ENCODE measurements at regions not wholly inside any gene's neighbourhood (a gene's known extent, or its start where the extent isn't known, plus 50 kb on each side); places are given as distances from the start of the nearest gene placed in this dataset.
A peak's percentile ranks its signal among the peaks of the same experiment; 100 is the strongest.
"Not testable (repeated sequence)": the region's sequence is repeated elsewhere in the genome, so short reads cannot be mapped to it uniquely, and the experiment has no call there.

DNA sequence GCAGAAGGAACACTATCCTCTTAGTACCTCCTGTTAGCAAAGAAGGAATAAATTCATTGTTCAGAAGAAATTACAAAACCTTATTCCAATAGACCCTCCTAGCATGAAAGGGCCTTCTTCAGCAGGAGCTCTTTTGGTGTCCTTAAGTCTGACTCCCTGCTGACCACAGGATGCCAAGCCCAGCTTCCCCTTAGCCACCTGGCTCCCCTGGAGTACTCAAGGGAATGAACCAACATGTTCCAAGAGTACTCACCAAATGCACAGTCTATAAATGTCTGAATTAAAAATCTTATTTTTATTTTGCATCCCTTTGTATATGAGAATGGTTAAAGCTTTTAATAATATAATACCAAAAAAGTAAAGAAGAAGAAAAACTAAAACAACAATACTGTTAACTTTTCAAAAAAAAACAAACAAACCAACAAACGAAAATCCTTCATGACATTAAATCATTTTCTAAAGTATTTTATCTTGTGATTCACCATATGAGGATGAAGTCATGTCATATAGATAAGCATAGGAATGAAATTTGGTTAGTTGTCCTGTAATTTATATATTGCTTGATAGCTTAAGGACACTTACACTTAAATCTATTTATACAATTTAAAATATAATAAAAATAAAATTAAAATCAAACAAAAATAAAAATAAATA is 1355.1 kb downstream of the HACE1 start:
- DNase-seq, result no peak

DNA sequence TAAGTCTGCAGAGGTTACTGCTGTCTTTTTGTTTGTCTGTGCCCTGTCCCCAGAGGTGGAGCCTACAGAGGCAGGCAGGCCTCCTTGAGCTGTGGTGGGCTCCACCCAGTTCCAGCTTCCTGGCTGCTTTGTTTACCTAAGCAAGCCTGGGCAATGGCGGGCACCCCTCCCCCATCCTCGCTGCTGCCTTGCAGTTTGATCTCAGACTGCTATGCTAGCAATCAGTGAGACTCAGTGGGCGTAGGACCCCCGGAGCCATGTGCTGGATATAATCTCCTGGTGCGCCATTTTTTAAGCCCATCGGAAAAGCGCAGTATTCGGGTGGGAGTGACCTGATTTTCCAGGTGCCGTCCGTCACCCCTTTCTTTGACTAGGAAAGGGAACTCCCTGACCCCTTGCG is 1363.1 kb downstream of the HACE1 start:
- DNase-seq, result not testable (repeated sequence)

DNA sequence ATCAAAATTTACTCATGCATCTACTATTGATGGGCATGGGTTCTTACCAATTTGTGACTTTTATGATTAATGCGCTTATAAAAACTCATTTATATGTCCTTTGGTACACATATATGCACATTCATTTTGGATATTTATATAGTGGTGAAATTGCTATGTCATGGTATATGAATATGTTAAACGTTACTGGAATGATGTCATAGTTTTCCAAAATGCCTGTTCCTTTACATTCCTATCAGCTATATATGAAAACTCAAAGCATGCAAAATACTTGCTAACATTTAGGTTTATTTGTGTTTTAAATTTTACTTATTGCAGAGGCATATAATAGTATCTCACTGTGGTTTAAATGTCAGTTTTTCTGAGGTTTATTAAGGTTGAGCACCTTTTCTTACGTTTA is 1403.1 kb downstream of the HACE1 start:
- DNase-seq, result no peak

GRCh38 chr6:103455275-103455674 is 1404.4 kb downstream of the HACE1 start:
- DNase-seq, result no peak

DNA sequence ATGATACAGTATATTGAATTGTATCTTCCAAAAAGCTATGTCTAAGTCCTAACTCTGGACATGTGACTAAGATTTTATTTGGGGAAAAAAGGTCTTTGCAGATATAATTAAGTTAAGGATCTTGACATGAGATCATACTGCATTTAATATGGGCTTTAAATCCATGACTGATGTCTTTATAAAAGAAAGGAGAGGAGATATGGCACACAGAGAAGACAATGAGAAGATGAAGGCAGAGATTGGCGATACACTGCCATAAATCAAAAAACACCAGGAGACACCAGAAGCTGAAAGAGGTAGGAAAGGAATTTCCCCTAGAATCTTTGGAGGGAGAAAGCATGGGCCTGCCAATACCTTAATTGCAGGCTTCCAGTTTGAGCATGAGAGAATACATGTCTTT is 1450.2 kb downstream of the HACE1 start:
- no peak for DNase-seq

- DNase-seq, result no peak
Measured at GRCh38 chr6:103405321-103405720, 1454.4 kb downstream of the HACE1 start.

- DNase-seq, result no peak
Measured at GRCh38 chr6:103404799-103405198, 1454.9 kb downstream of the HACE1 start.

DNA sequence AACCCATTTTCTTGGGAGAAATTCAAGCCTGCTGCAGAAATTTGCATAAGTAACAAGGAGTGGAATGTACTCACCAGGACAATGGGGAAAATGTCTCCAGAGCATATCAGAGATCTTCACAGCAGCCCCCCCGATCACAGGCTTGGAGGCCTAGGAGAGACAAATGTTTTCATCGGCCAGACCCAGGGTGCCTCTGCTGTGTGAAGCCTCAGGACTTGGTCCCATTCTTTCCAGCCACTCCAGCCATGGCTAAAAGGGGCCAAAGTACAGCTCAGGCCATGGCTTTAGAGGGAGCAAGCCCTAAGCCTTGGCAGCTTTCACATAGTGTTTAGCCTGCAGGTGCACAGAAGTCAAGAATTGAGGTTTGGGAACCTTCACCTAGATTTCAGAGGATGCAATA is 1463.0 kb downstream of the HACE1 start:
- no peak for DNase-seq

DNA sequence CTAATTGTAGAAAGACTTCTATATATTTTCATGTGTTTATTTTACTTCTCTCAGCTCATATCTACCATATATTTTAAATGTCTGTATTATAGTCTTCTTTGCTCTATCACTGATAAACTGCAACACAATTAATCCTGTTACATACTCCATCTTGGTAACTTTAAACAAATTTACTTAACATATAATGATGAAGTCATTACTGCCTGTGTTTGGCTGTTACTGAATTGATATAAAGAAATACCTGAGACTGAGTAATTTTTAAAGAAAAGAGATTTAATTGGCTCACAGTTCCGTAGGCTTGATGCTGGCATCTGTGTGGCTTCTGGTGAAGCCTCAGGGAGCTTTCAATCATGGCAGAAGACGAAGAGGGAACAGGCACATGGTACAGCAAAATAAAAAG is 1480.4 kb downstream of the HACE1 start:
- DNase-seq, result no peak

DNA sequence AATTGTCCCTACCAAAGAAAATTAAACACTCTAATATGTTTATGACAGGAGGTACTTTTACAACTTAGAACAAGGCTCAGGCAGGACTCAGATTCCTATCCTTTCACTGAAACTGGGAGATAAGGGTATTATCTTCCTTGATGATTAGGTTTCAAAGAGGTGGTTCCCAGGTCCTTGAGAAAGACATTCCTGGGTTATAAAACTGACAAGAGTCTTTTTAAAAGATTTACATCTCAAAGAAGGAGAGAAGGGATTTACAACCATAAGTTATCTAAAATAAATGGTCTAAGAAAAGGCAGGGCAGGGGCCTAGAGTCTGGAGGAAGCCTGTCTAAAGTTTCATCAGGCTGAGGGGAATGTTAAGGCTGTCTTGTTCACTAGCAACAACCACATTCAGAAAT is 1492.5 kb downstream of the HACE1 start:
- DNase-seq, result no peak

DNA sequence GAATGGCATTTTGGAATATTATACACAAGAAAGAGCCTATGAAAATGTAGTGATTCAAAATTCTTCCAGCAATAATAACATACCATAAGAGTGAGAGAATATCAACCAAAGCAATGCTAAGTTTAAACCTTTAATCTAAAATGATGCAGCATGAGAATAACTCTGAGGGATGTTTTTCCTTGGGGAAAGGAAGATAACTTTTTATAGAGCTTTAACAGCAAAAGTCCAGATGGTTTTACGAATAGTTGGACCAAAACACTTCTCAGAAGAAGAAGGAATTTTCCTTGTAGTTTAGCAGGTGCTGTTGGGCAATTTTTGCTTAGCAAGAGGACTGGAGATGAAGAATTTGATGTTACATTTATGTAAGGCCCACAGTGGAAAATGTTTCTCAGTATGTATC is 1503.2 kb downstream of the HACE1 start:
- no peak for DNase-seq

DNA sequence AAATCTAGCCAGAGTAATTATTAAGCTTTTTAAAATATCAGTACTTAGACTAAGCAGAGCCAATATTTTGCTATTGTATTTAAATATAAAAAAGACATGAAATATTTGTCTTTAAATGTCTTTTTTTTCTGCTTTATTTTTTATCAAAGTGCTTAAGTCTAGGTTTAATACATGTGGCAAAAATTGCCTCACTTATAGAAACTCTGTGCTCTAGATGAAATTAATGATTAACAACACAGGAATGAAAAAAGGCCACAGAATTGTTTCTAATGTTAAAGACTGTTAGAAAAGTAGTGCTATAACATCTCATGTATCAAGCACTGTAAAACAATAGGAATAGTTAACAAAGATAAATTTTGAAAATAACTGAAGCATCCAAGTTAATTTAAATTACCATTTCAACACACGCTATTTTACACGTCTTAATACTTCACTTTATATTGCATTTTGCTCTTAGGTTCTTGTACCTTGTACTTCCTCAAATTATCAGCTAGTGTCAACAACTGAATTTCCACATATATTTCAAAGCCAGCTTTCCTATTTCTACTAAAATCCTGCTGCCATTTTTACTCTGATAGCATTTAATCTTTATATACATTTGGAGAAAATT is 1515.1 kb downstream of the HACE1 start:
- DNase-seq, result no peak

DNA sequence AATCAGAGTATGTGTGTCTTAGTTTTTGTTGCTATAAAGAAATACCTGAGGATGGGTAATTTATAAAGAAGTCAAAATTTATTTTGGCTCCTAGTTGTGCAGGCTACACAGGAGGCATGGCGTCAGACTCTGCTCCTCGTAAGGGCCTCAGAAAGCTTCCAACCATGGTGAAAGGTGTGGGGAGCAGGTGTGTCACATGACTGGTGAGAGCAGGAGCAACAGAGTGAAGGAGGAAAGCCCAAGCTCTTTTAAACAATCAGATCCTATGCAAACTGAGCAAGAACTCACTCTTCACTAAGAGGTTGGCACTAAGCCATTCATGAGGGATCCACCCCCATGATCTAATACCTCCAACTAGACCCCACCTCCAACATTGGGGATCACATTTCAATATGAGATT is 1524.3 kb downstream of the HACE1 start:
- DNase-seq, result no peak

- DNase-seq, result no peak
Measured at GRCh38 chr6:103326760-103327757, 1532.7 kb downstream of the HACE1 start.

- DNase-seq, result no peak
Measured at GRCh38 chr6:103313432-103313831, 1546.3 kb downstream of the HACE1 start.

DNA sequence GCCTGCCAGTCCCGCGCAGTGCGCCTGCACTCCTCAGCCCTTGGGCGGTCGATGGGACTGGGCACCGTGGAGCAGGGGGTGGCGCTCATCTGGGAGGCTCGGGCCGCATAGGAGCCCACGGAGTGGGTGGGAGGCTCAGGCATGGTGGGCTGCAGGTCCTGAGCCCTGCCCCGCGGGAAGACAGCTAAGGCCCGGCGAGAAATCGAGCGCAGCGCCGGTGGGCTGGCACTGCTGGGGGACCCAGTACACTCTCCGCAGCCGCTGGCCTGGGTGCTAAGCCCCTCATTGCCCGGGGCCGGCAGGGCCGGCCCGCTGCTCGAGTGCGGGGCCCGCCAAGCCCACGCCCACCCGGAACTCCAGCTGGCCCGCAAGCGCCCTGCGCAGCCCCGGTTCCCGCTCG is 1565.3 kb downstream of the HACE1 start:
- DNase-seq, result not testable (repeated sequence)

- DNase-seq, result no peak
Measured at GRCh38 chr6:103284835-103285234, 1574.9 kb downstream of the HACE1 start.

GRCh38 chr6:103280417-103280816 is 1579.3 kb downstream of the HACE1 start:
- DNase-seq, result no peak

DNA sequence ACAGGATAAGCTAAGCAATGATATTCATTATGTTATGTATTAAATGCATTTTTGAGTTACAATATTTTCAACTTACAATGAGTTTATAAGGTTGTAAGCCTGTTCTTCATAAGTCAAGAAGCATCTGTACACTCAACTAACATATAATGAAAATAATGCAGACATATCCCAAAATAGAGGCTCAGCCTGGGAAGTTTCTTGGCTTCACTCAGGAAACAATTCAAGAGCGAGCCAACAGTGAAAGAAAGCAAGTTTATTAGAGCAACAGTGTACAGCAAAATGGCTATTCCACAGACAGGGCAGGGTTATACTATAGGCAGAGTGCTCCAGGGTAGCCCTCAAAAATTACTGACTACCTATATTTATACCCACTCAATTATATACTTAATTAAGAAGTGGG is 1581.8 kb downstream of the HACE1 start:
- DNase-seq, result no peak

DNA sequence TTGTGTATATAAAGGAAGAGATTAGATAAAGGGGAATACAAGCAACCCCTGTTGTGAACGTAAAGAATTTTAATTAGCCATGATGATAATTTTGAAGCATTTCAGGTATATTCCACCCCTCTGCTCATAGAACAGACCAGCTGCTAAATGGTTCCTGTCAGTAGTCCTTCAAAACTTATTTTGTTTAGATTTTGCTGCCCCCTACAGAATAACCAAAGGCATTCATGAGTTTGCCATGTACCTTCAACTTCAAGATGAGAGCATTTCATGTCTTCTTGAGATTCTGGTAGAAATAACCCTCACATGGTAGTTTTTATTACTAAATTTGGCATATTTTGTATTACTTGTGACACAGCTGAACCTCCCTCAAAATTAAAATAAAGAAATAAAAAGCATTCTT is 1586.7 kb downstream of the HACE1 start:
- DNase-seq, result peak; percentile 14

- no peak for DNase-seq
Measured at GRCh38 chr6:103269581-103269980, 1590.1 kb downstream of the HACE1 start.

- no peak for DNase-seq
Measured at GRCh38 chr6:103268335-103268734, 1591.4 kb downstream of the HACE1 start.

DNA sequence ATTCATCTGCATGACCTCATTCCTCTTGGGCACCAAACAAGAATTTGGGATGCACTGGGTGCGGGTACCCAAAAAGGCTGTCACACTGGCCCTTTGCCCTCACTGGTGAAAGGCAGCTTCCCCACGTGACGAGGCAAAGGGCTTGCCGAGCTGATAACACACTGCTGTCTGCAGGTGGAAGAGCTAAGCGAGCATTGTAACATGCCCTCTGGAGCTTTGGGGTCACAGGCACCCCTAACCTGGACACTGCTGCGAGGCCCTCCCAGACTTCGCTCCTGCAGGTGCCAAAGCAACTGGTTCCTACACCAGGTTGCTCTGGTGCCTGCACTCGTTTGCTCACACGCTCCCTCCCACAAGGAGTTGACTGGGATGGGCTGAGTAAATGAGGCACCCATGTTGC is 1595.7 kb downstream of the HACE1 start:
- DNase-seq, result no peak

GRCh38 chr6:103255132-103255531 is 1604.6 kb downstream of the HACE1 start:
- no peak for DNase-seq

Data from hematopoietic multipotent progenitor cell treated with erythropoietin and hydrocortisone succinate and interleukin-3 and kit ligand, for 6 days (in vitro differentiated cells).